A673 (cell line): ENCODE measurements at regions not wholly inside any gene's neighbourhood (a gene's known extent, or its start where the extent isn't known, plus 50 kb on each side); places are given as distances from the start of the nearest gene placed in this dataset.

Experiments
- BruUV-seq: library from RNA; stranded (reverse); fragments of 400-500 nt; replicated peaks from 2 replicates; lab custom pipeline; 2021; lab: Mats Ljungman, UMichigan
- CTCF ChIA-PET: fragments of 300-600 bp; sonication (Branson Sonifier 250); formaldehyde crosslinking; loops from one replicate; lab custom pipeline; 2022; ENCODE audit warnings: antibody characterized with exemption; lab: Charles Lee
- POLR2A ChIA-PET: fragments of 300-600 bp; sonication (Branson Sonifier 250); formaldehyde crosslinking; loops from one replicate; lab custom pipeline; 2022; ENCODE audit warnings: antibody characterized with exemption; ENCODE audit not compliant: low non-redundant PET; lab: Charles Lee
- DNase-seq: peaks from one replicate; pipeline ENCODE4 v3.0.0-alpha.2; 2015; ENCODE audit warnings: low spot score
- H3K27ac ChIP-seq: fragments of 200-600 bp; sonication (generic); 2 replicates; pipeline ENCODE4 v1.5.1; 2016; ENCODE audit warnings: mixed run types, low read depth, mild to moderate bottlenecking, mixed read lengths, antibody characterized with exemption, low read length; ENCODE audit not compliant: poor library complexity, severe bottlenecking
- H3K27me3 ChIP-seq: fragments of 200-600 bp; sonication (generic); replicated peaks from 2 replicates; pipeline ENCODE4 v1.6.1; 2017; ENCODE audit warnings: mixed run types, low read depth, mild to moderate bottlenecking, mixed read lengths, antibody characterized with exemption, low read length; ENCODE audit not compliant: insufficient read depth, poor library complexity
- H3K36me3 ChIP-seq: fragments of 200-600 bp; sonication (generic); 2 replicates; pipeline ENCODE4 v1.6.1; 2016; ENCODE audit warnings: mixed run types, mild to moderate bottlenecking, mixed read lengths, antibody characterized with exemption, low read length; ENCODE audit not compliant: insufficient read depth, poor library complexity, severe bottlenecking
- H3K4me1 ChIP-seq: fragments of 200-600 bp; sonication (generic); 2 replicates; pipeline ENCODE4 v1.6.1; 2017; ENCODE audit warnings: mixed run types, mild to moderate bottlenecking, mixed read lengths, antibody characterized with exemption, low read length; ENCODE audit not compliant: insufficient read depth, poor library complexity, severe bottlenecking
- H3K4me3 ChIP-seq: fragments of 200-600 bp; sonication (generic); 2 replicates; pipeline ENCODE4 v1.5.1; 2016; ENCODE audit warnings: low read depth, mixed run types, mild to moderate bottlenecking, mixed read lengths, low read length; ENCODE audit not compliant: poor library complexity, severe bottlenecking
- H3K9me3 ChIP-seq: fragments of 200-600 bp; sonication (generic); 2 replicates; pipeline ENCODE4 v1.6.1; 2016; ENCODE audit warnings: mixed run types, low read depth, mild to moderate bottlenecking, mixed read lengths, antibody characterized with exemption, low read length; ENCODE audit not compliant: poor library complexity, severe bottlenecking
- EZH2 ChIP-seq: fragments of 200-600 bp; sonication (generic); IDR thresholded peaks from 2 replicates; pipeline ENCODE4 v1.6.1; 2017; ENCODE audit warnings: borderline replicate concordance, low read depth, mild to moderate bottlenecking, mixed read lengths, antibody characterized with exemption, low read length; ENCODE audit not compliant: poor library complexity, severe bottlenecking
- intact Hi-C: fragments of 100-400 bp; cut with micrococcal nuclease; formaldehyde crosslinking; loops from one replicate; pipeline ENCODE4 v1.10.0; 2022; ENCODE audit not compliant: unreplicated experiment
- TF ChIP-seq, protein P1 (sequence below): fragments of 300-800, 200-600 bp; sonication (generic); conservative IDR thresholded peaks from 2 replicates; pipeline ENCODE4 v1.5.1; 2017; ENCODE audit warnings: low read depth, mild to moderate bottlenecking, antibody characterized with exemption, low read length, moderate library complexity, mixed read lengths

GRCh38 chr7:135817583-135817982, 69.0 kb upstream of the FAM180A start:
- no peak overlapping the region for H3K27ac ChIP-seq
- no peaks in the 10 kb centered on the region for H3K27me3 ChIP-seq
- no peak overlapping the region for H3K4me3 ChIP-seq
- TF ChIP-seq EZH2 = no peak
- TF ChIP-seq, protein P1, sequence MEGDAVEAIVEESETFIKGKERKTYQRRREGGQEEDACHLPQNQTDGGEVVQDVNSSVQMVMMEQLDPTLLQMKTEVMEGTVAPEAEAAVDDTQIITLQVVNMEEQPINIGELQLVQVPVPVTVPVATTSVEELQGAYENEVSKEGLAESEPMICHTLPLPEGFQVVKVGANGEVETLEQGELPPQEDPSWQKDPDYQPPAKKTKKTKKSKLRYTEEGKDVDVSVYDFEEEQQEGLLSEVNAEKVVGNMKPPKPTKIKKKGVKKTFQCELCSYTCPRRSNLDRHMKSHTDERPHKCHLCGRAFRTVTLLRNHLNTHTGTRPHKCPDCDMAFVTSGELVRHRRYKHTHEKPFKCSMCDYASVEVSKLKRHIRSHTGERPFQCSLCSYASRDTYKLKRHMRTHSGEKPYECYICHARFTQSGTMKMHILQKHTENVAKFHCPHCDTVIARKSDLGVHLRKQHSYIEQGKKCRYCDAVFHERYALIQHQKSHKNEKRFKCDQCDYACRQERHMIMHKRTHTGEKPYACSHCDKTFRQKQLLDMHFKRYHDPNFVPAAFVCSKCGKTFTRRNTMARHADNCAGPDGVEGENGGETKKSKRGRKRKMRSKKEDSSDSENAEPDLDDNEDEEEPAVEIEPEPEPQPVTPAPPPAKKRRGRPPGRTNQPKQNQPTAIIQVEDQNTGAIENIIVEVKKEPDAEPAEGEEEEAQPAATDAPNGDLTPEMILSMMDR = no peak
- BruUV-seq = no TSS peak
- DNase-seq = no peak
- ChIA-PET CTCF (no interaction called here), POLR2A (no interaction called here)
- H3K36me3 ChIP-seq = no peaks in the 10 kb centered on the region
- peaks cover 12% of the 10 kb centered on the region for H3K4me1 ChIP-seq
- H3K9me3 ChIP-seq = no peaks in the 10 kb centered on the region
- intact Hi-C loops = no loop called here

DNA sequence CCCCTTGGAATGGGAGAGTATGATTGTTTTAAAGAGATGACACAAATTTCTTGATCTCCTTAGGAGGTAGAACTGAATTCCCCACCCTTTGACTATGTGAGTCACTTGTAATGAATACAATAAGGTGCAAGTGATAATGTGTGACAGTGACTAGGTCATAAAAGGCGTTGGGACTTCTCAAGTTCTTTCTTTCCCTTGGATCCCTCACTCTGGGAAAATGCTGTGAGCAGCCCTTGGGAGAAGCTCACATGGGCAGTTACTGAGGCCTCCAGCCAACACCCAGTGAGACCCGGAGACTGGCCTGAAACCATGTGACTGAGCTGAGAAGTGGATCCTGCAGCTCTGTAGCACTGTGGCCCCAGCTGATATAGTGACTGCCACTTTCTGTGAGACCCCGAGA, 66.4 kb upstream of the FAM180A start:
- H3K36me3 ChIP-seq = no peaks in the 10 kb centered on the region
- peaks cover 12% of the 10 kb centered on the region for H3K4me1 ChIP-seq
- ChIA-PET POLR2A (no interaction called here), CTCF (no interaction called here)
- no peaks in the 10 kb centered on the region for H3K27me3 ChIP-seq
- H3K9me3 ChIP-seq = no peaks in the 10 kb centered on the region
- BruUV-seq = no TSS peak
- H3K27ac ChIP-seq = no peak overlapping the region
- TF ChIP-seq, protein P1 = no peak
- TF ChIP-seq EZH2 = no peak
- DNase-seq = no peak
- H3K4me3 ChIP-seq = no peak overlapping the region
- intact Hi-C loops = no loop called here

DNA sequence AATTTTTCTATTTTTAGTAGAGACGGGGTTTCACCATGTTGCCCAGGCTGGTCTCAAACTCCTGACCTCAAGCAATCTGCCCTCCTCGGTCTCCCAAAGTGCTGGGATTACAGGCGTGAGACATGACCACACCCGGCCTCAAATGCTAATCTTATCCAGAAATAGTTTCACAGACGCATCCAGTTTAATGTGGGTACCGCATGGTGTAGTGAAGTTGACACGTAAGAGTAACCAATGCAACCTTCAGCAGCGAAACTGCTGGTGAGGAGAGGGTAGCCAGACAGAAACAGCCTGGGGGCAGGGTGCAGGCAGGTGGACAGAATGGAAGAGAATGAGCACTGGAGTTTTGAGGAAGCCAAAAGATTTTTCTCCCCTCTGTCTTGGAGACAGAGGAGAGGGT, 63.5 kb upstream of the FAM180A start:
- no peaks in the 10 kb centered on the region for H3K27me3 ChIP-seq
- no peaks in the 10 kb centered on the region for H3K9me3 ChIP-seq
- H3K36me3 ChIP-seq = no peaks in the 10 kb centered on the region
- DNase-seq = no peak
- no peak overlapping the region for H3K27ac ChIP-seq
- no TSS peak for BruUV-seq
- H3K4me3 ChIP-seq = no peak overlapping the region
- TF ChIP-seq, protein P1 = no peak
- no peak for TF ChIP-seq EZH2
- POLR2A ChIA-PET = no interaction called here
- intact Hi-C loops = no loop called here
- peaks cover 12% of the 10 kb centered on the region for H3K4me1 ChIP-seq
- CTCF ChIA-PET = no interaction called here
